GM12891 (cell line): ENCODE measurements at regions not wholly inside any gene's neighbourhood (a gene's known extent, or its start where the extent isn't known, plus 50 kb on each side); places are given as distances from the start of the nearest gene placed in this dataset.
"Not testable (repeated sequence)": the region's sequence is repeated elsewhere in the genome, so short reads cannot be mapped to it uniquely, and the experiment has no call there.

Experiments
- POLR2A ChIP-seq: IDR thresholded peaks from 2 replicates; pipeline ENCODE4 v1.6.1; 2011; ENCODE audit warnings: low read depth, low read length, control low read depth
- POU2F2 ChIP-seq: IDR thresholded peaks from 2 replicates; pipeline ENCODE4 v1.6.1; 2011; ENCODE audit warnings: low read depth, mild to moderate bottlenecking, control low read depth, low read length, moderate library complexity
- TAF1 ChIP-seq: IDR thresholded peaks from 2 replicates; pipeline ENCODE4 v1.6.1; 2011; ENCODE audit warnings: low read depth, low read length, control low read depth

- TF ChIP-seq TAF1, POLR2A, POU2F2: not testable (repeated sequence)
These were observed 245.3 kb downstream of the CGGBP1 start for GRCh38 chr3:87813503-87813902.
